ENCODE measurements at regions not wholly inside any gene's neighbourhood (a gene's known extent, or its start where the extent isn't known, plus 50 kb on each side); places are given as distances from the start of the nearest gene placed in this dataset.

- no peak for TF ChIP-seq POLR2A (IDR thresholded peaks at IDR 0.05)
- TF ChIP-seq CTCF (IDR thresholded peaks at IDR 0.05) = no peak
These were observed 176.1 kb upstream of the KLF14 start for GRCh38 chr7:130909881-130910672.

Measured in Peyer's patch (tissue), 4 donors.